Caco-2 (cell line): ENCODE measurements at regions not wholly inside any gene's neighbourhood (a gene's known extent, or its start where the extent isn't known, plus 50 kb on each side); places are given as distances from the start of the nearest gene placed in this dataset.

Source experiments
- BruUV-seq: library from RNA; stranded (reverse); fragments of 400-500 nt; replicated peaks from 2 replicates; lab custom pipeline; 2021; lab: Mats Ljungman, UMichigan
- CTCF ChIA-PET: fragments of 300-600 bp; sonication (Branson Sonifier 250); formaldehyde crosslinking; loops from one replicate; lab custom pipeline; 2022; ENCODE audit warnings: antibody characterized with exemption; lab: Charles Lee
- POLR2A ChIA-PET: fragments of 300-600 bp; sonication (Branson Sonifier 250); formaldehyde crosslinking; loops from one replicate; lab custom pipeline; 2022; ENCODE audit warnings: antibody characterized with exemption; lab: Charles Lee
- DNase-seq, 2 experiments: peaks; one replicate each; pipeline versions ENCODE4 v3.0.0 to v3.0.0-alpha.2; 2020 to 2022
- H3K27me3 ChIP-seq: replicated peaks from 2 replicates; pipeline ENCODE4 v1.6.0; 2011; ENCODE audit warnings: low read length; ENCODE audit not compliant: control insufficient read depth, insufficient read depth
- H3K36me3 ChIP-seq: 2 replicates; pipeline ENCODE4 v1.5.1; 2011; ENCODE audit warnings: low read length; ENCODE audit not compliant: control insufficient read depth, insufficient read depth
- H3K4me1 ChIP-seq: fragments of 250-450 bp; sonication (Bioruptor Pico); 2 replicates; pipeline ENCODE4 v1.5.1; 2020; ENCODE audit warnings: mild to moderate bottlenecking
- H3K4me3 ChIP-seq: 2 replicates; pipeline ENCODE4 v1.5.1; 2011; ENCODE audit warnings: low read depth, mild to moderate bottlenecking, control low read depth, low read length
- H3K9me3 ChIP-seq: fragments of 250-450 bp; sonication (Bioruptor Pico); 2 replicates; pipeline ENCODE4 v1.5.1; 2020; ENCODE audit warnings: mild to moderate bottlenecking, moderate library complexity
- H3K27ac Mint-ChIP-seq: one replicate; pipeline ENCODE4 v1.8.0; 2022; ENCODE audit warnings: mixed read lengths; ENCODE audit not compliant: unreplicated experiment
- H3K27me3 Mint-ChIP-seq: one replicate; pipeline ENCODE4 v1.8.0; 2022; ENCODE audit warnings: mixed read lengths; ENCODE audit not compliant: insufficient read depth, unreplicated experiment
- H3K36me3 Mint-ChIP-seq: one replicate; pipeline ENCODE4 v1.8.0; 2022; ENCODE audit warnings: mild to moderate bottlenecking, mixed read lengths; ENCODE audit not compliant: insufficient read depth, unreplicated experiment
- H3K4me1 Mint-ChIP-seq: one replicate; pipeline ENCODE4 v1.8.0; 2022; ENCODE audit warnings: low read depth, mixed read lengths; ENCODE audit not compliant: unreplicated experiment
- H3K4me3 Mint-ChIP-seq: one replicate; pipeline ENCODE4 v1.8.0; 2022; ENCODE audit warnings: mild to moderate bottlenecking, moderate library complexity, mixed read lengths; ENCODE audit not compliant: unreplicated experiment
- H3K9me3 Mint-ChIP-seq: one replicate; pipeline ENCODE4 v1.8.0; 2022; ENCODE audit warnings: mixed read lengths; ENCODE audit not compliant: unreplicated experiment
- intact Hi-C: fragments of 100-400 bp; cut with micrococcal nuclease; formaldehyde crosslinking; loops from one replicate; pipeline ENCODE4 v1.10.0; 2022; ENCODE audit not compliant: unreplicated experiment
- TF ChIP-seq, protein P1 (sequence below), 2 experiments: fragments of 200-600 bp in 1 of 2; IDR thresholded peaks; 1 replicate in 1 of 2; 2 replicates in 1 of 2; pipeline versions ENCODE4 v1.5.1 to v1.8.0; 2011 to 2022; ENCODE audit warnings: antibody characterized with exemption in 1 of 2, control low read depth in 1 of 2, inconsistent platforms in 1 of 2, low read depth in 1 of 2, low read length in 1 of 2, mild to moderate bottlenecking in 1 of 2, moderate library complexity in 1 of 2; ENCODE audit not compliant: insufficient read depth in 1 of 2, severe bottlenecking in 1 of 2, unreplicated experiment in 1 of 2

- TF ChIP-seq, protein P1, sequence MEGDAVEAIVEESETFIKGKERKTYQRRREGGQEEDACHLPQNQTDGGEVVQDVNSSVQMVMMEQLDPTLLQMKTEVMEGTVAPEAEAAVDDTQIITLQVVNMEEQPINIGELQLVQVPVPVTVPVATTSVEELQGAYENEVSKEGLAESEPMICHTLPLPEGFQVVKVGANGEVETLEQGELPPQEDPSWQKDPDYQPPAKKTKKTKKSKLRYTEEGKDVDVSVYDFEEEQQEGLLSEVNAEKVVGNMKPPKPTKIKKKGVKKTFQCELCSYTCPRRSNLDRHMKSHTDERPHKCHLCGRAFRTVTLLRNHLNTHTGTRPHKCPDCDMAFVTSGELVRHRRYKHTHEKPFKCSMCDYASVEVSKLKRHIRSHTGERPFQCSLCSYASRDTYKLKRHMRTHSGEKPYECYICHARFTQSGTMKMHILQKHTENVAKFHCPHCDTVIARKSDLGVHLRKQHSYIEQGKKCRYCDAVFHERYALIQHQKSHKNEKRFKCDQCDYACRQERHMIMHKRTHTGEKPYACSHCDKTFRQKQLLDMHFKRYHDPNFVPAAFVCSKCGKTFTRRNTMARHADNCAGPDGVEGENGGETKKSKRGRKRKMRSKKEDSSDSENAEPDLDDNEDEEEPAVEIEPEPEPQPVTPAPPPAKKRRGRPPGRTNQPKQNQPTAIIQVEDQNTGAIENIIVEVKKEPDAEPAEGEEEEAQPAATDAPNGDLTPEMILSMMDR (IDR thresholded peaks at IDR 0.05; ENCODE audit: insufficient read depth in 1 of 2, low read depth in 1 of 2, low read length in 1 of 2, severe bottlenecking in 1 of 2, unreplicated experiment in 1 of 2): no peak
- Mint-ChIP-seq H3K36me3 (no peaks in the 10 kb centered on the region), H3K4me1 (no peaks in the 10 kb centered on the region), H3K4me3 (no peak overlapping the region), H3K27me3 (no peaks in the 10 kb centered on the region), H3K27ac (no peak overlapping the region), H3K9me3 (no peaks in the 10 kb centered on the region)
- no peaks in the 10 kb centered on the region for H3K36me3 ChIP-seq
- BruUV-seq: no TSS peak
- ChIA-PET CTCF (no interaction called here), POLR2A (no interaction called here)
- H3K4me3 ChIP-seq: no peak overlapping the region
- no peaks in the 10 kb centered on the region for H3K4me1 ChIP-seq
- DNase-seq: no peak
- H3K9me3 ChIP-seq: no peaks in the 10 kb centered on the region
- intact Hi-C loops: no loop called here
- H3K27me3 ChIP-seq: no peaks in the 10 kb centered on the region
These were observed 614.6 kb downstream of the SUCLG1 start for GRCh38 chr2:83844490-83844889.

GRCh38 chr2:83842421-83842820 is 616.7 kb downstream of the SUCLG1 start:
- intact Hi-C loops: no loop called here
- CTCF ChIA-PET: no interaction called here
- POLR2A ChIA-PET: no interaction called here
- no peaks in the 10 kb centered on the region for H3K36me3 Mint-ChIP-seq
- no peaks in the 10 kb centered on the region for H3K4me1 Mint-ChIP-seq
- no peak for DNase-seq
- H3K27me3 Mint-ChIP-seq: no peaks in the 10 kb centered on the region
- no peak overlapping the region for H3K27ac Mint-ChIP-seq
- Histone ChIP-seq H3K36me3 (no peaks in the 10 kb centered on the region), H3K4me3 (no peak overlapping the region), H3K4me1 (no peaks in the 10 kb centered on the region), H3K27me3 (no peaks in the 10 kb centered on the region), H3K9me3 (no peaks in the 10 kb centered on the region)
- BruUV-seq: no TSS peak
- H3K9me3 Mint-ChIP-seq: no peaks in the 10 kb centered on the region
- TF ChIP-seq, protein P1 (IDR thresholded peaks at IDR 0.05; ENCODE audit: insufficient read depth in 1 of 2, low read depth in 1 of 2, low read length in 1 of 2, severe bottlenecking in 1 of 2, unreplicated experiment in 1 of 2): no peak
- no peak overlapping the region for H3K4me3 Mint-ChIP-seq

DNA sequence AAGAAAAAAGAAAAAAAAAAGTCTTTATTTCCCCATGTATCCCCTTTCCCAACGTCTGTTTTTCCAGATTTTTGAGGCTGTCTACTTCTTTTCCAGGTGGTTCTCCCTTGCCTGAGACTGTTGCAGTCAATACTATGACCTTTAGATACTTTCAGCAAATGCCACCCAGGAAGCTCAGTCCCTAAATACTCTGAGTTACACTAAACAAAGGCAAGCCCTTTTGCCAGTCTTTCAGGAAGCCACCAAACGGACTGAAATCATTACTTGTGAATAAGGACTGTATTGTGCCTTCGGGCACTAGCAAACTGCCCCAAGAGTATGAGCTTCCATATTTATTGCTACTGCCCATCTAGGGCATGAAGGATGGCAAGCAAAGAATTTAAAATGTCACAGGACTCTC is 621.3 kb downstream of the SUCLG1 start:
- H3K27me3 Mint-ChIP-seq: no peaks in the 10 kb centered on the region
- no TSS peak for BruUV-seq

More for the DNA sequence above, 621.3 kb downstream of the SUCLG1 start:
- Histone ChIP-seq H3K4me1 (no peaks in the 10 kb centered on the region), H3K9me3 (no peaks in the 10 kb centered on the region), H3K4me3 (no peak overlapping the region), H3K36me3 (no peaks in the 10 kb centered on the region), H3K27me3 (no peaks in the 10 kb centered on the region)
- no peak overlapping the region for H3K27ac Mint-ChIP-seq
- TF ChIP-seq, protein P1 (IDR thresholded peaks at IDR 0.05; ENCODE audit: insufficient read depth in 1 of 2, low read depth in 1 of 2, low read length in 1 of 2, severe bottlenecking in 1 of 2, unreplicated experiment in 1 of 2): no peak
- intact Hi-C loops: no loop called here
- no peaks in the 10 kb centered on the region for H3K9me3 Mint-ChIP-seq
- DNase-seq: no peak
- H3K36me3 Mint-ChIP-seq: no peaks in the 10 kb centered on the region
- ChIA-PET CTCF (no interaction called here), POLR2A (no interaction called here)
- H3K4me3 Mint-ChIP-seq: no peak overlapping the region
- H3K4me1 Mint-ChIP-seq: no peaks in the 10 kb centered on the region
